ENCODE measurements at regions not wholly inside any gene's neighbourhood (a gene's known extent, or its start where the extent isn't known, plus 50 kb on each side); places are given as distances from the start of the nearest gene placed in this dataset.
"Not testable (repeated sequence)": the region's sequence is repeated elsewhere in the genome, so short reads cannot be mapped to it uniquely, and the experiment has no call there.

DNA sequence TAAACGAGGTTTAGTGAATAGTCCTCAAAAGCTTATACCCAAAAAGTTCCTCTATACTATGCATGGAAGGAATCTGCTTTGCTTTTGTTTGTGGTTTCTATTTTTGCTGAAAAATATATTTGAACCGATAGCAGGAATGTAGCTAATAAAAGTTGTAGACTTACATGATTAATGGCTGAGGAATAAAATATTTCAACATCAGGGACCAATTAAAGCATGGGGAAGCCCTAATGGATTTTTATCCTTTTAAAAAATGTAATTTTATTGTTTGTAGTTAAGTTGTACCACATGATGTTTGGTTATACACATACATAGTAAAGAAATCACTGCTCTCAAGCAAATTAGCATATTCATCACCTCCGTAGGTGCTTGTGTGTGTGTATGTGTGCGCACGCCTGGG lies 295.3 kb upstream of the CNTN5 start:
- no peaks in the 10 kb centered on the region for H3K27me3 ChIP-seq
- WGBS, 2 donors: 63 to 67% methylated on average over 5 of the region's 5 CpGs
- intact Hi-C loops (cut with DNase I): no loop called here

DNA sequence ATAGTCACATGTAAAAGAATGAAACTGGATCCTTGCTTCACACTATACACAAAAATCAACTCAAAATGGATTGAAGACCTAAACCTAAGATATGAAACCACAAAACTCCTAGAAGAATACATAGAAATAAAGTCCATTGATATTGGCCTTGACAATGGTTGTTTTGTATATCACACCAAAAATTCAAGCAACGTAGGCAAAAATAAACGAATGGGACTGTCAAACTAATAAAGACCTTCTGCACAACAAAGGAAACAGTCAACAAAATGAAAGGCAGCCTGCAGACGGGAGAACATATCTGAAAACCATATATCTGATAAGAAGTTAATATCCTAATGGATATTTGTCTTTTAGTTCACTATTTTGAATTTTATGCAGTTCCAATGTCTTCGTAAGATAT lies 292.3 kb upstream of the CNTN5 start:
- Histone ChIP-seq H3K36me3 (no peaks in the 10 kb centered on the region), H3K27me3 (no peaks in the 10 kb centered on the region), H3K4me3 (no peak overlapping the region), H3K4me1 (no peaks in the 10 kb centered on the region), H3K27ac (no peak overlapping the region), H3K9me3 (no peaks in the 10 kb centered on the region)
- intact Hi-C loops (cut with DNase I): no loop called here
- no peak for DNase-seq
- no peak for TF ChIP-seq POLR2A (IDR thresholded peaks at IDR 0.05)
- TF ChIP-seq, protein P1, sequence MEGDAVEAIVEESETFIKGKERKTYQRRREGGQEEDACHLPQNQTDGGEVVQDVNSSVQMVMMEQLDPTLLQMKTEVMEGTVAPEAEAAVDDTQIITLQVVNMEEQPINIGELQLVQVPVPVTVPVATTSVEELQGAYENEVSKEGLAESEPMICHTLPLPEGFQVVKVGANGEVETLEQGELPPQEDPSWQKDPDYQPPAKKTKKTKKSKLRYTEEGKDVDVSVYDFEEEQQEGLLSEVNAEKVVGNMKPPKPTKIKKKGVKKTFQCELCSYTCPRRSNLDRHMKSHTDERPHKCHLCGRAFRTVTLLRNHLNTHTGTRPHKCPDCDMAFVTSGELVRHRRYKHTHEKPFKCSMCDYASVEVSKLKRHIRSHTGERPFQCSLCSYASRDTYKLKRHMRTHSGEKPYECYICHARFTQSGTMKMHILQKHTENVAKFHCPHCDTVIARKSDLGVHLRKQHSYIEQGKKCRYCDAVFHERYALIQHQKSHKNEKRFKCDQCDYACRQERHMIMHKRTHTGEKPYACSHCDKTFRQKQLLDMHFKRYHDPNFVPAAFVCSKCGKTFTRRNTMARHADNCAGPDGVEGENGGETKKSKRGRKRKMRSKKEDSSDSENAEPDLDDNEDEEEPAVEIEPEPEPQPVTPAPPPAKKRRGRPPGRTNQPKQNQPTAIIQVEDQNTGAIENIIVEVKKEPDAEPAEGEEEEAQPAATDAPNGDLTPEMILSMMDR (IDR thresholded peaks at IDR 0.05): no peak
- WGBS, 2 donors: 75 to 81% methylated on average over 4 of the region's 4 CpGs

More for the DNA sequence above, 295.3 kb upstream of the CNTN5 start:
- Histone ChIP-seq H3K4me3 (no peak overlapping the region), H3K36me3 (no peaks in the 10 kb centered on the region), H3K9me3 (no peaks in the 10 kb centered on the region), H3K4me1 (no peaks in the 10 kb centered on the region), H3K27ac (no peak overlapping the region)
- TF ChIP-seq, protein P1 (IDR thresholded peaks at IDR 0.05): no peak
- no peak for TF ChIP-seq POLR2A (IDR thresholded peaks at IDR 0.05)
- DNase-seq: no peak

DNA sequence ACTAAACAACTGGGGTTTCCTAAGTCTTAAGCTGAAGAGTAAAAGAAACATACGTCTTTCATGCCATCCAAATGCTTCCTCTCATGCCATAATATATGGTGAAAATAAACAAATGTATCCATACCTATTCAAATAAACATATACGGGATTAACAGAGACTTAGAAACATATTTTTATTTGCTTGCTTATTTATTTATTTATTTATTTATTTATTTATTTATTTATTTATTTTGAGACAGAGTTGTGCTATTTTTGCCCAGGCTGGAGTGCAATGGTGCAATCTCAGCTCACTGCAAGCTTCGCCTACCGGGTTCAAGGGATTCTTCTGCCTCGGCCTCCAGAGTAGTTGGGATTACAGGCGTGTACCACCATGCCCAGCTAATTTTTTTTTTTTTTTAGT lies 291.6 kb upstream of the CNTN5 start:
- Histone ChIP-seq H3K36me3 (no peaks in the 10 kb centered on the region), H3K27ac (no peak overlapping the region), H3K27me3 (no peaks in the 10 kb centered on the region), H3K4me1 (no peaks in the 10 kb centered on the region), H3K9me3 (no peaks in the 10 kb centered on the region), H3K4me3 (no peak overlapping the region)
- DNase-seq: no peak
- intact Hi-C loops (cut with DNase I): no loop called here
- no peak for TF ChIP-seq POLR2A (IDR thresholded peaks at IDR 0.05)
- TF ChIP-seq, protein P1 (IDR thresholded peaks at IDR 0.05): no peak
- WGBS, 2 donors: 88 to 89% methylated on average over 6 of the region's 6 CpGs

DNA sequence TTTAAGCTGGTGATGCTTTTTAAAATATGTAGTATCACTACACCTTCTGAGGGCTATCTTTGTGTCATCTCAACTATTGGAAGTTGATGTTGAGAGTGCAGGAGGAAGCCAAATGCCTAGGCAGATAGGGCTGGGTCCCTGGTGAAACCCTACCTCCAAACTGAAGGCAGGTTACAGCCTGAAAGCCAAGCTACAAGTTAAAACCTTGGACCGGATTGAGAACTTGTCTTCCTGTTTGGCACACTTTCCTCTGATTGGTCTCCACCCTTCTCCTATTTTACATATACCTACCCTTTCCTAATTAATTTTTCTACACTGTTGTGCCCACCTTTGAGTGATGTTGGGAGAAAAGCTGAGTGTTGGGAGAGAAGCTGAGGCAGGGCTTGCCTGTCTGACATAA lies 287.8 kb upstream of the CNTN5 start:
- no peaks in the 10 kb centered on the region for H3K27me3 ChIP-seq
- H3K4me1 ChIP-seq: no peaks in the 10 kb centered on the region
- 33 to 40% methylated on average over 1 of the region's 1 CpG for WGBS, 2 donors
- H3K27ac ChIP-seq: no peak overlapping the region
- no peaks in the 10 kb centered on the region for H3K36me3 ChIP-seq
- intact Hi-C loops (cut with DNase I): no loop called here
- no peak for DNase-seq
- TF ChIP-seq, protein P1 (IDR thresholded peaks at IDR 0.05): no peak
- no peak overlapping the region for H3K4me3 ChIP-seq
- no peaks in the 10 kb centered on the region for H3K9me3 ChIP-seq

DNA sequence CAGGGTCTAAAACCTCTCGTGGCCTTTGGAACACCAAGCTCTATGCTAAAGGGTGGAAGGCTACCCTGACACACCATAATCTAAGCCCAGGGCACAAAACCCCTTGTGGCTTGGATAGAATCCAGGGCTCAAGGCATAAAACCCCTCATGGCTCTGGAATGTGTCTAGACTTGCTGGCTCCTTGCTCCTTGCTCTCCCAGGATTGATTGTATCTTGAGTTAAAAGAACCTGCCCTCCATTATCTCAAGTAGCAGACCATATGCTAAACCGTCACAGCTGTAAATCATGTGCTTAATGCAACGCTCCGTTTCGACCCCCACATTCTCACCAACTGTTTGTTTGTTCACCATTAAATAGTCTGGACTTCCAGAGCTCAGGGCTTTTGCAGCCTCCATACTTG lies 287.4 kb upstream of the CNTN5 start:
- 42 to 75% methylated on average over 4 to 5 of the region's 5 CpGs for WGBS, 2 donors
- H3K27me3 ChIP-seq; H3K27ac ChIP-seq; H3K36me3 ChIP-seq; intact Hi-C loops (cut with DNase I); H3K9me3 ChIP-seq; DNase-seq; H3K4me1 ChIP-seq; H3K4me3 ChIP-seq: not testable (repeated sequence)

DNA sequence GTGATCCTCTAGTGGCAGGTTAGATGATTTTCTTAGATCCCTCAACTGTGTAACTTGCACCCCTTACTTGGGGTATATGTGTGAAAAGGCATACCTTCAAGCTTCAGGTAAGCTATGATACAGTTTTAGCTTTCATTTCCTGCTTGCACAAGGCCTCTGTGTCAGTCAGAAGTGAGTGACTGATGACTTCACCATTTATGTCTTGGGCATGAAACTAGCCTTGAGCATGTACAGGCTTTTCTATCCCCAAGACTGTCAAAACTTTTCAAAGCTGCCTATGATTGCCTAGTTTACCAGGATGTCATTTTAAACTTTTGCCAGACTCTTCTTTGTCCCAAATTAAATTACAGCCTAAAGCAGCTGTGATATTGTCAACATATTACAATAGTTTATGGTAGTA lies 286.1 kb upstream of the CNTN5 start:
- intact Hi-C loops (cut with DNase I): no loop called here
- Histone ChIP-seq H3K4me3 (no peak overlapping the region), H3K4me1 (no peaks in the 10 kb centered on the region), H3K9me3 (no peaks in the 10 kb centered on the region), H3K27ac (no peak overlapping the region), H3K36me3 (no peaks in the 10 kb centered on the region), H3K27me3 (no peaks in the 10 kb centered on the region)
- TF ChIP-seq, protein P1 (IDR thresholded peaks at IDR 0.05): no peak
- TF ChIP-seq POLR2A (IDR thresholded peaks at IDR 0.05): no peak
- DNase-seq: no peak

Data from esophagus squamous epithelium (tissue), 5 donors.